PC-3 (cell line): ENCODE measurements at regions not wholly inside any gene's neighbourhood (a gene's known extent, or its start where the extent isn't known, plus 50 kb on each side); places are given as distances from the start of the nearest gene placed in this dataset.

ENCODE experiments used
- ATAC-seq: fragments of 200-7000 bp; cut with Tn5 transposase; 2 replicates; pipeline ENCODE4 v1.9.1; 2020; ENCODE audit warnings: mild to moderate bottlenecking, moderate library complexity
- BruUV-seq: library from RNA; stranded (reverse); fragments of 400-500 nt; replicated peaks from 2 replicates; lab custom pipeline; 2021; lab: Mats Ljungman, UMichigan
- CTCF ChIA-PET: fragments of 300-600 bp; sonication (Branson Sonifier 250); formaldehyde crosslinking; loops from one replicate; lab custom pipeline; 2022; ENCODE audit warnings: antibody characterized with exemption; lab: Charles Lee
- POLR2A ChIA-PET: fragments of 300-600 bp; sonication (Branson Sonifier 250); formaldehyde crosslinking; loops from one replicate; lab custom pipeline; 2022; ENCODE audit warnings: antibody characterized with exemption; ENCODE audit not compliant: unreplicated experiment; lab: Charles Lee
- DNase-seq: peaks from one replicate; pipeline ENCODE4 v3.0.0-alpha.2; 2015
- H2AFZ ChIP-seq: fragments of 300-600 bp; sonication (generic); 2 replicates; pipeline ENCODE4 v1.6.0; 2016; ENCODE audit warnings: antibody characterized with exemption, low read length
- H3F3A ChIP-seq: fragments of 300-600 bp; sonication (generic); one replicate; pipeline ENCODE4 v1.6.0; 2017; ENCODE audit warnings: antibody characterized with exemption, low read length, control low read depth, mild to moderate bottlenecking; ENCODE audit not compliant: unreplicated experiment
- H3K27ac ChIP-seq: fragments of 300-600 bp; sonication (generic); 2 replicates; pipeline ENCODE4 v1.5.1; 2016; ENCODE audit warnings: mild to moderate bottlenecking, low read length
- H3K27me3 ChIP-seq: fragments of 300-600 bp; sonication (generic); 2 replicates; pipeline ENCODE4 v1.6.1; 2016; ENCODE audit warnings: low read length, mixed read lengths
- H3K36me3 ChIP-seq: fragments of 300-600 bp; sonication (generic); 2 replicates; pipeline ENCODE4 v1.6.1; 2016; ENCODE audit warnings: low read depth, mixed run types, low read length, mixed read lengths
- H3K4me1 ChIP-seq: fragments of 300-600 bp; sonication (generic); 2 replicates; pipeline ENCODE4 v1.5.1; 2016; ENCODE audit warnings: low read length; ENCODE audit not compliant: insufficient read depth
- H3K4me2 ChIP-seq: fragments of 300-600 bp; sonication (generic); 2 replicates; pipeline ENCODE4 v1.6.0; 2016; ENCODE audit warnings: low read length
- H3K4me3 ChIP-seq: fragments of 300-600 bp; sonication (generic); 2 replicates; pipeline ENCODE4 v1.5.1; 2016; ENCODE audit warnings: mild to moderate bottlenecking, low read length, mixed read lengths
- H3K79me2 ChIP-seq: fragments of 300-600 bp; sonication (generic); 2 replicates; pipeline ENCODE4 v1.6.1; 2017; ENCODE audit warnings: low read length, mixed read lengths
- H3K9ac ChIP-seq: fragments of 300-600 bp; sonication (generic); 2 replicates; pipeline ENCODE4 v1.6.0; 2016; ENCODE audit warnings: mild to moderate bottlenecking, low read length
- H3K9me2 ChIP-seq: fragments of 300-600 bp; sonication (generic); replicated peaks from 2 replicates; pipeline ENCODE4 v1.6.1; 2016; ENCODE audit warnings: mixed run types, low read length, mixed read lengths
- H3K9me3 ChIP-seq: fragments of 300-600 bp; sonication (generic); 2 replicates; pipeline ENCODE4 v1.6.1; 2016; ENCODE audit warnings: low read length, mixed read lengths
- H4K20me1 ChIP-seq: fragments of 300-600 bp; sonication (generic); 2 replicates; pipeline ENCODE4 v1.6.1; 2016; ENCODE audit warnings: low read length, mixed read lengths
- CTCF ChIP-seq: fragments of 300-600 bp; sonication (generic); conservative IDR thresholded peaks from 2 replicates; pipeline ENCODE4 v1.5.1; 2017; ENCODE audit warnings: antibody characterized with exemption, low read depth, mild to moderate bottlenecking, low read length
- EZH2 ChIP-seq: fragments of 300-600 bp; sonication (generic); IDR thresholded peaks from one replicate; pipeline ENCODE4 v1.6.1; 2017; ENCODE audit warnings: antibody characterized with exemption, mild to moderate bottlenecking, low read length; ENCODE audit not compliant: unreplicated experiment
- EZH2phosphoT487 ChIP-seq: fragments of 300-600 bp; sonication (generic); IDR thresholded peaks from 2 replicates; pipeline ENCODE4 v1.6.1; 2018; ENCODE audit warnings: mild to moderate bottlenecking, antibody characterized with exemption, low read length, borderline replicate concordance
- intact Hi-C: fragments of 100-400 bp; cut with micrococcal nuclease; formaldehyde crosslinking; loops from 2 replicates; pipeline ENCODE4 v1.9.0; 2023

GRCh38 chr13:99686944-99687411 lies 185.7 kb downstream of the TM9SF2 start:
- H3K4me3 ChIP-seq = no peak overlapping the region
- DNase-seq = no peak
- no peak for ATAC-seq
- no peaks in the 10 kb centered on the region for H3K9me3 ChIP-seq
- BruUV-seq = no TSS peak
- H3K4me1 ChIP-seq = no peaks in the 10 kb centered on the region
- H3K9me2 ChIP-seq = no peaks in the 10 kb centered on the region
- no peak overlapping the region for H3K4me2 ChIP-seq
- no peak overlapping the region for H3K27ac ChIP-seq
- POLR2A ChIA-PET = no interaction called here
- no peak overlapping the region for H2AFZ ChIP-seq
- no peaks in the 10 kb centered on the region for H3K79me2 ChIP-seq
- CTCF ChIA-PET = no interaction called here
- no peaks in the 10 kb centered on the region for H3K36me3 ChIP-seq
- H3K27me3 ChIP-seq = no peaks in the 10 kb centered on the region
- TF ChIP-seq EZH2 = no peak
- no peak for TF ChIP-seq CTCF
- no peak for TF ChIP-seq EZH2phosphoT487
- no peaks in the 10 kb centered on the region for H3F3A ChIP-seq
- no peak overlapping the region for H3K9ac ChIP-seq
- intact Hi-C loops = no loop called here
- H4K20me1 ChIP-seq = no peaks in the 10 kb centered on the region

GRCh38 chr13:99686157-99686572 lies 184.9 kb downstream of the TM9SF2 start:
- Histone ChIP-seq H3K36me3 (no peaks in the 10 kb centered on the region), H3K27ac (no peak overlapping the region), H2AFZ (no peak overlapping the region), H3K4me3 (no peak overlapping the region), H3K4me1 (no peaks in the 10 kb centered on the region), H3K79me2 (no peaks in the 10 kb centered on the region), H3F3A (no peaks in the 10 kb centered on the region), H3K9me3 (no peaks in the 10 kb centered on the region), H3K27me3 (no peaks in the 10 kb centered on the region), H3K9ac (no peak overlapping the region), H4K20me1 (no peaks in the 10 kb centered on the region), H3K9me2 (no peaks in the 10 kb centered on the region), H3K4me2 (no peak overlapping the region)
- ATAC-seq = no peak
- ChIA-PET POLR2A (no interaction called here), CTCF (no interaction called here)
- intact Hi-C loops = no loop called here
- no peak for DNase-seq
- BruUV-seq = no TSS peak
- TF ChIP-seq EZH2phosphoT487 = no peak
- TF ChIP-seq CTCF = no peak
- no peak for TF ChIP-seq EZH2

- DNase-seq (no peak), ATAC-seq (no peak)
- Histone ChIP-seq H3F3A (no peaks in the 10 kb centered on the region), H3K27ac (no peak overlapping the region), H3K4me3 (no peak overlapping the region), H3K4me2 (no peak overlapping the region), H3K79me2 (no peaks in the 10 kb centered on the region), H3K9me3 (no peaks in the 10 kb centered on the region), H3K9ac (no peak overlapping the region), H2AFZ (no peak overlapping the region), H3K4me1 (0 out of 2 replicates have a peak, but pooled peaks cover 3% of the 10 kb centered on the region), H4K20me1 (no peaks in the 10 kb centered on the region), H3K9me2 (no peaks in the 10 kb centered on the region), H3K27me3 (no peaks in the 10 kb centered on the region), H3K36me3 (no peaks in the 10 kb centered on the region)
- ChIA-PET POLR2A (no interaction called here), CTCF (no interaction called here)
- TF ChIP-seq CTCF (no peak), EZH2 (no peak), EZH2phosphoT487 (no peak)
- no TSS peak for BruUV-seq
- intact Hi-C loops = no loop called here
Observed at GRCh38 chr13:99681695-99682094, 180.4 kb downstream of the TM9SF2 start.
